Testis (tissue), 2 donors: ENCODE measurements at regions not wholly inside any gene's neighbourhood (a gene's known extent, or its start where the extent isn't known, plus 50 kb on each side); places are given as distances from the start of the nearest gene placed in this dataset.

Experiments used
- DNase-seq: peaks from one replicate; pipeline ENCODE4 v3.0.0-alpha.2; 2019
- H3K27ac ChIP-seq, 2 donors: fragments of 200-600 bp; sonication (generic); one replicate each; pipeline ENCODE4 v1.5.1; 2019
- H3K27me3 ChIP-seq: fragments of 200-600 bp; sonication (generic); one replicate; pipeline ENCODE4 v1.5.1; 2019
- H3K36me3 ChIP-seq: fragments of 200-600 bp; sonication (generic); one replicate; pipeline ENCODE4 v1.5.1; 2017; ENCODE audit warnings: low read depth; ENCODE audit errors: missing control alignments
- H3K4me1 ChIP-seq: fragments of 200-600 bp; sonication (generic); one replicate; pipeline ENCODE4 v1.5.1; 2019
- H3K4me3 ChIP-seq, 2 donors: fragments of 200-600 bp; sonication (generic); one replicate each; pipeline ENCODE4 v1.5.1; 2017 to 2019
- H3K9me3 ChIP-seq: fragments of 200-600 bp; sonication (generic); one replicate; pipeline ENCODE4 v1.5.1; 2017
- CTCF ChIP-seq, 3 experiments: fragments of 450-650 bp in 2 of 3; fragments of 200-600 bp in 1 of 3; sonication (generic) in 1 of 3; IDR thresholded peaks; one replicate each; pipeline ENCODE4 v1.5.1; 2016 to 2019; ENCODE audit warnings: antibody characterized with exemption in 3 of 3, mild to moderate bottlenecking in 2 of 3, moderate library complexity in 1 of 3
- POLR2A ChIP-seq: fragments of 450-650 bp; IDR thresholded peaks from one replicate; pipeline ENCODE4 v1.6.1; 2017; ENCODE audit warnings: antibody characterized with exemption, mild to moderate bottlenecking, moderate library complexity
- WGBS, 2 donors: methylation state at CpG; one replicate each; pipeline ENCODE4 v1.1.5; 2018; 5-methylcytosine and 5-hydroxymethylcytosine counted together
- intact Hi-C: fragments of 100-400 bp; cut with DNase I; formaldehyde crosslinking; loops from one replicate; pipeline ENCODE4 v1.15.1; 2023; ENCODE audit warnings: low total_unique reads

DNA sequence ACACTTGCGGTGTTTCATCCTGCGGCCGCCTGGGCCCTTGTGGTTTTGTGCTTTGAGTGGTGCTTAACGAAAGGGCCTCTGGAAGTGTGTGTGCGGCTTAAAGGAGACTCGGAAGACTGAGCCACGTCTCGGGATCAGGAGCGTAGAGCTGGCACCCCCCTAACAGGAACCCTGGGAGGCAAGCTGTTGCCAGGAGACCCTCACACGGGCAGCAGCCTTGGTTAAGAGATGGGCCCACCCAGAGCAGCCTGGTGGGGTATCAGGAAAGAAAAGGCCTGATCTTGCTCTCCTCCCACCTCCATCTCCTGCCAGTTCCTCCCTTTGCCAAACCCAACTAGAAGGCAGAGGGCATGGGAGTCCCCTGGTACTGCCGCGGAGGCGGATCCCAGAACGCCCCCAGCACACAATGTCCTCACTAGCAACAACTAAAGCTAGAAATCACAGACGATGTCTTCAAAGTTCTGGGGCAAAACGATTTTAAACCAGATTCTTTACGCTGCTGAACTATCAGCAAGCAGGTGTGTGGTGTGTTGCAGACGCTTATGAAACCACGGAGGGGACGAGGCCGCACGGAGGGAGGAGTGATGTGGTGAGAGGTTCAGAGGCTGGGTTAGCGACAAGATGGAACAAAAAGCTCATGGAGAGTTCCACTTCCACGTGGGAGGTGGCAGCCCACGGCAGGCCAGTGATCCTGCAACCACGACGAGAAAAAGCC is 67.0 kb upstream of the INPP5A start:
- peak overlapping the region in 1 of 2 donors; percentile 31 for H3K27ac ChIP-seq
- WGBS, 2 donors: 70 to 79% methylated on average over 27 of the region's 27 CpGs
- TF ChIP-seq POLR2A (no peak), CTCF (IDR thresholded peaks at IDR 0.05) (no peak)
- no peak for DNase-seq
- peaks cover 50% of the 10 kb centered on the region for H3K4me1 ChIP-seq
- H3K36me3 ChIP-seq: no peaks in the 10 kb centered on the region
- intact Hi-C loops: no loop called here
- H3K4me3 ChIP-seq: no peak overlapping the region
- no peaks in the 10 kb centered on the region for H3K9me3 ChIP-seq
- no peaks in the 10 kb centered on the region for H3K27me3 ChIP-seq

DNA sequence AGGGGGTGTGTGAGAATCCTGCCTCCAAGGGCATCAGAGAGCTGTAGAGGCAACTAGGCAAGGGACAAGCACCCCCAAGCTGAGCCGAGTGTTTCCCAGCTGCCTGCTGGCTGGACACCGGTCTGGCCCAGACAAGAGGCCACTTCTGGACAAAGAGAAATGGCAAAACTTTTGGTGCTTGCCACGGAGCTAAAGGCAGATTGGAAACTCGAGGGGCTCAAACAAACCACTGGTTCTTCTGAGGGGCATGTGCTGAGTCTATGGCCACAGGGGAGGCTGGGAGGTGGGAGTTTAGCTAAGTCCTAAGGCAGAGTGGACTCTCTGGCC is 66.5 kb upstream of the INPP5A start:
- peak overlapping the region in 1 of 2 donors; percentile 50 for H3K27ac ChIP-seq
- intact Hi-C loops: no loop called here
- H3K4me1 ChIP-seq: peaks cover 44% of the 10 kb centered on the region

GRCh38 chr10:132471484-132471883 is 66.1 kb upstream of the INPP5A start:
- Histone ChIP-seq H3K36me3 (no peaks in the 10 kb centered on the region), H3K9me3 (no peaks in the 10 kb centered on the region), H3K4me3 (no peak overlapping the region), H3K27ac (peak overlapping the region in 1 of 2 donors; percentile 50), H3K4me1 (peaks cover 40% of the 10 kb centered on the region), H3K27me3 (no peaks in the 10 kb centered on the region)
- intact Hi-C loops: no loop called here
- WGBS, 2 donors: 95 to 98% methylated on average over 8 to 9 of the region's 9 CpGs
- no peak for DNase-seq
- TF ChIP-seq CTCF (IDR thresholded peaks at IDR 0.05) (no peak), POLR2A (no peak)

More for the DNA sequence above, 66.5 kb upstream of the INPP5A start:
- 88 to 94% methylated on average over 4 of the region's 4 CpGs for WGBS, 2 donors
- no peaks in the 10 kb centered on the region for H3K27me3 ChIP-seq
- TF ChIP-seq CTCF (IDR thresholded peaks at IDR 0.05): no peak
- TF ChIP-seq POLR2A: no peak
- H3K4me3 ChIP-seq: no peak overlapping the region
- no peaks in the 10 kb centered on the region for H3K36me3 ChIP-seq
- no peak for DNase-seq
- no peaks in the 10 kb centered on the region for H3K9me3 ChIP-seq

DNA sequence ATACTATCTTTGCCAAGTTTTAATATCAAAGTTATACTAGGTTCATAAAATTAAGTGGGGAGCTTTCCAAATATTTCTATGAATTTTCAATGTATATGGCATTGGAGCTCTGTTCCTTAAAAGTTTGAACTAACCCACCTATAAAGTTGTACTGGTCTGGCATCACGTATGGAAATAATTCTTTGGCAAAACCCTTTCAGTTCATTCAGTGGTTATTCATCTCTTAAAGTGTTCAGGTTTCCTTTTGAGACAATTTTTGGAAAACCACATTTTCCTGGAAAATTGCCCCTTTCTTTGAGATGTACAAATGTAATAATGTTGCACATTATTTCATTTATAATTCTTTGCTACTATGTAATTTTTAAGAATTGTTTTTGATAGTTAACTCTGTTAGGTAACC is 62.5 kb upstream of the INPP5A start:
- H3K27ac ChIP-seq: no peak overlapping the region
- H3K27me3 ChIP-seq: no peaks in the 10 kb centered on the region
- H3K9me3 ChIP-seq: no peaks in the 10 kb centered on the region
- intact Hi-C loops: no loop called here
- H3K4me3 ChIP-seq: no peak overlapping the region
- H3K4me1 ChIP-seq: peaks cover 20% of the 10 kb centered on the region
- no peaks in the 10 kb centered on the region for H3K36me3 ChIP-seq
- no peak for DNase-seq
- 31 to 56% methylated on average over 1 of the region's 1 CpG for WGBS, 2 donors
- TF ChIP-seq POLR2A (no peak), CTCF (IDR thresholded peaks at IDR 0.05) (no peak)
